Cerebellar nuclear complex (tissue), 1 donor: ENCODE measurements at regions not wholly inside any gene's neighbourhood (a gene's known extent, or its start where the extent isn't known, plus 50 kb on each side); places are given as distances from the start of the nearest gene placed in this dataset.

ENCODE experiments used
- DNase-seq, 2 experiments: peaks; one replicate each; lab custom pipeline; 2025; lab: John Stamatoyannopoulos, UW

- DNase-seq, result no peak
These were observed 232.3 kb upstream of the CIBAR2 start for GRCh38 chr16:85344502-85345128.

DNA sequence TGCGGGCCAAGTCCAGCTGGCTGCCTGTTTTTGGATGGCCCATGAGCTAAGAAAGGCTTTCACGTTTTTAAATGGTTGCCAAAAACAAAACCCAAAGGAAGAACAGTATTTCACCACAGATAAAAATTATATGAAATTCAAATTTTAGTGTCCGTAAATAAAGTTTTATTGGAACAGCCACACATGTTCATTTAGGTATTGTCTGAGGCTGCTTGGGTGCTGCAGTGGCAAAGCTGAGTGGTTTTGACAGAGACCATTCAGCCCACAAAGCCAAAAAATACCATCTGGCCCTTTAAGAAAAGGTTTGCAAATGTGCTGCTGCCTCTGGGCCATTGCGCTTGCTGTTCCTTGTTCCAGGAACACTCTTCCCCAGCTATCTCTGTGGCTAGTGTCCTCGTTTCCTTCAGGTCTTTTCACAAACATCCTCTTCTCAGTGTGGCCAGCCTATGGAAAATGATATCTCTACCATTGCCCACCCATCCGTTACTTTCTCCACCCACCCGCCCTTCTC is 232.9 kb upstream of the CIBAR2 start:
- DNase-seq, result no peak

GRCh38 chr16:85346404-85347212 is 234.3 kb upstream of the CIBAR2 start:
- DNase-seq, result no peak

DNA sequence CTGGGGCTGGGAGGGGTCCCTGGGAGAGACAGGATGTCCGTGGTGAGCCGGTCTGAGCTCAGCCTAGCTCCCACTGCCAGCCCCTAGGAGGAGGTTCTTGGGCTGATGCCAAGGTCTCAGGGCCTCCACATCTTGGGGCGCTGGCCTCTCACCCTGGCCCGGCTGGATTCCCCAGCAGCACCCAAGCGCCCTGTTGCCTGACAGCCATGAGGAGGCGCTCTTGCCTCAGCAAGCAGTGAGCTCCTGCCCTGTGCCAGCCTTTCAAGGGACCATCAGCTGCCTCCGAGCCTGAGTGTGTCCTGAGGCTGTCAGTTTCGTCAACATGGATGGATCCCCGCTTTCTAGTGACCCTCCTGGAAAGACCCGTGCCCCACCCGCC is 234.9 kb upstream of the CIBAR2 start:
- no peak for DNase-seq

GRCh38 chr16:85348065-85348840 is 236.0 kb upstream of the CIBAR2 start:
- no peak for DNase-seq

- DNase-seq, result no peak
These were observed 236.7 kb upstream of the CIBAR2 start for GRCh38 chr16:85348911-85349334.

- no peak for DNase-seq
These were observed 237.3 kb upstream of the CIBAR2 start for GRCh38 chr16:85349365-85350145.

DNA sequence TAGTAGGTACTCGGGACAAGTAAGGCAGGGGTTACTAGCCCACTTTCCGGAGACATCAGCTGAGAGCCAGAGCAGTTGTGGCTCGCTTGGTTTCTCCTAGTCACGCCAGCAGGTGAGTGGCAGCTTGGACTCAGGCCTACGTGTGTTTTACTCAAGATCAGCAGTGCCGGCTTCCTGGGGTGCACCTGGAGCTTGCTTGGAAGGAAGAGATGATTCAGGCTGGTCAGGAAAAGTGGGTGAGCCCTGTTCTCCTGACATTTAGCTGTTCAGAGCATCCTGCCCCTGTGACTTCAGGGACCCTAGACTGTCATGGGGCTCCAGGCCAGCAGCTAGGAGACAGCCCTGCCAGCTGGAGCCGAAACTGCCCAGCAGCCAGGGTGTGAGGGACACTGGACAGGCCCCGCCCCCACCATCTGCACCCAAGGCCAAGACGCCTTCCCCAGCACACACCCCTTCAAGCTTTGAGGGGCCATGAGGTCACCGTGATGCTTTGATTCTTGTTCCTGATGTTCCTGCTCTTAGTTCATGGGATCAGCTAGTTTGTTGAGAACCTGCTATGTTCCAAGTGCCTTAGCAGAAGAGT is 238.0 kb upstream of the CIBAR2 start:
- no peak for DNase-seq

DNA sequence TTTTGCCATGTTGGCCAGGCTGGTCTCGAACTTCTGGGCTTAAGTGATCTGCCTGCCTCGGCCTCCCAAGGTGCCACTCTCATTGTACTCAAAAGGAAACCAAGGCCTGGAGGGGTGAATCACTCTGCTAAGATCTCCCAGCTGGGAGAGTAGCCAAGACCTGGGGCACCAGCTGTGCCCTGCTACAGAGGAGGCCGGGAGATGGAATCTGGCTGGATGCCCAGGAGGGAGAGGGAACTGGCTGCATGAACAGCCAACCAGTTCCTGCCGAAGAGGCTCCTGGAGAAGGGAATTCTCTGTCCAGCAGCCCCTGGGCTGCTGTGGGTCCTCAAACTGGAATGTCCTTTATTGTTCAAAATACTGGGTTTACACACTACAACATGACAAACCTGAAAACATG is 238.7 kb upstream of the CIBAR2 start:
- DNase-seq, result peak in 1 of 2 experiments; percentile 77

GRCh38 chr16:85353013-85353412 is 240.7 kb upstream of the CIBAR2 start:
- DNase-seq, result no peak

- DNase-seq, result no peak
These were observed 241.8 kb upstream of the CIBAR2 start for GRCh38 chr16:85353839-85354685.

DNA sequence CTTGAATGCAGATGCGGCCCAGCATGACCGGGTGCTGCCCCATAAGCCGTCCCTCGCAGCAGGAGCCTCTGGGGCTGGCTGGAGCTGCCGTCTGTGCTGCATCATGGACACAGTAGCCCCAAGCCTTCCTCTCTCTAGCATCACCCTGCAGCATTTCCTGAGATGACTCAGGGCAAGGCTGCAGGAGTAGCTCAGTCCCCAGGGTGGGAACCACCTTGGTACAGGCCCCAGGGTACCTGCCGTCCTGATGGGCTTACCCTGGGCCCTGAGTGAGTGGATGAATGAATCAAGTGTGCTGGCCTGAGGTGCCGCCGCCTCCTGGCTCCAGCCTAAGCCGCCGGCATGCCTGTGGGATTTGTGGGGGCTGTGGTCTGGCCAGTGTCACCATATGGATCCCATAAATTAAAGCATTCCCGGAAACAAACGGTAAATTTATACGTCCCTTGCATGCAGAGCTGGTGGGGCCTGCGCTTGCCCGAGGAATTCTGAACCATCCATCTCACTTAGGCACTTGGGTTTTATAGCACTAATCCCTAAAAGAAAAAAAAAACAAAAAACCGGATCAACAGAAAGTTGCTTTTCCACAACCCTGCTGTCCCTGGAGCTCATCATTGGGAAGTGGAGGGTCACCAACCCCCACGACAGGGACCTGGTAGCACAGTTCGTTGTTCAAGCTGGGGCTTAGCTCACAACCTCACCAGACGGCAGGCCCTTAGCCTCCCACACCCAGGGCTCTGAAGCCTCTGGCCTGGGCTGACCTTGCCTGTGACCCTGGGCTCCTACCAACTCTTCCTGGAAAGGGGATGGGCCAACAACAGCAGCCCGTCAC is 242.6 kb upstream of the CIBAR2 start:
- no peak for DNase-seq

DNA sequence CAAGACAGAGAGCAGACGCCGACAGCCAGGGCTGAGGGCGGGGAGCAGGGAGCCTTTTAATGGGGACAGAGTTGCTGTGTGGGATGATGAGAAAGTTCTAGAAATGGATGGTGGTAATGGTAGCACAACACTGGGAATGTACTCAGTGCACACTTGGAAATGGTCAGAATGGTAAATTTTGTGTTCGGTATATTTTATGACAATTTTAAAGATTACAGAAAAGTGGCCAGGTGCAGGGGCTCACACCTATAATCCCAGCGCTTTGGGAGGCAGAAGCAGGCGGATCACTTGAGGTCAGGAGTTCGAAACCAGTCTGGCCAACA is 243.2 kb upstream of the CIBAR2 start:
- no peak for DNase-seq

GRCh38 chr16:85356157-85356556 is 243.9 kb upstream of the CIBAR2 start:
- DNase-seq, result no peak

GRCh38 chr16:85357323-85357722 is 245.1 kb upstream of the CIBAR2 start:
- DNase-seq, result no peak

DNA sequence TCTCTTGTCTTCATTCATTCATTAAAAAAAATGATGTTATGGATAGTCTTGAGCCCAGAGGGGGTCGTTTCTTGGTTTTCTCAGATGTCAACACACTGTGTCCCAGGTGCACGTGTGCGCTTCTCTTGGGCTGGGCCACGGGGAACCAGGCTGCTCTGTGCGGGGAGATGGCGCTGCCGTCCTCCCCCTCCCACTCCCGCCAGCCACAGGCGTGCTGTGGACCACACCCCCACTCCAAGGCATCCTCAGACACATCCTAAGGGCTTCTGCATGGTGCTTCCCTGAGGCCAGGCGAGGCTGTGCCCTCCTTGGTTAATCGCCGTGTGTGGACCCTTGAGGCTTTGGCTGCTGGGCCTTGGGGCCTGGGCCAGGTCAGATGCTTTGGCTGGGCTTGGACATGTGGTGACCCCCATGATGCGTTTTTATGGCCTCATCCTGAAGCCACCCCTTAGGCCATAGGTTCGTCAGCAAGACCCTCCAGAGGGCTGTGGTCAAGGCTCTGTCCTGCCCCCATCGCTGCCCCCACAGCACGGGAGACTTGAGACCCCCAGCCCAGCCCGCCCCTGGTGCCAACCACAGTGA is 245.7 kb upstream of the CIBAR2 start:
- DNase-seq, result no peak

- DNase-seq, result no peak
These were observed 246.5 kb upstream of the CIBAR2 start for GRCh38 chr16:85358704-85359146.

GRCh38 chr16:85359147-85359822 is 247.0 kb upstream of the CIBAR2 start:
- no peak for DNase-seq
